ENCODE measurements at regions not wholly inside any gene's neighbourhood (a gene's known extent, or its start where the extent isn't known, plus 50 kb on each side); places are given as distances from the start of the nearest gene placed in this dataset.

GRCh38 chr20:39894067-39894466 lies 795.0 kb downstream of the MAFB start:
- TF ChIP-seq CTCF (IDR thresholded peaks at IDR 0.05) (no peak), POLR2AphosphoS5 (IDR thresholded peaks at IDR 0.05; ENCODE audit: insufficient read depth in 1 of 2, low read depth in 1 of 2) (no peak)
